Fibroblast of skin of back (primary cell): ENCODE measurements at regions not wholly inside any gene's neighbourhood (a gene's known extent, or its start where the extent isn't known, plus 50 kb on each side); places are given as distances from the start of the nearest gene placed in this dataset.
A peak's percentile ranks its signal among the peaks of the same experiment; 100 is the strongest.
"Not testable (repeated sequence)": the region's sequence is repeated elsewhere in the genome, so short reads cannot be mapped to it uniquely, and the experiment has no call there.

ENCODE experiments used
- DNase-seq: peaks from one replicate; pipeline ENCODE4 v3.0.0-alpha.2; 2013

- DNase-seq = no peak
Measured at GRCh38 chr6:27771235-27771634, 141.0 kb downstream of the OR2B2 start.

- DNase-seq = no peak
Measured at GRCh38 chr6:27770724-27771123, 141.5 kb downstream of the OR2B2 start.

- no peak for DNase-seq
Measured at GRCh38 chr6:27768556-27768955, 143.6 kb downstream of the OR2B2 start.

- DNase-seq = no peak
Measured at GRCh38 chr6:27767851-27768250, 144.3 kb downstream of the OR2B2 start.

GRCh38 chr6:27766405-27766804, 145.8 kb downstream of the OR2B2 start:
- DNase-seq = no peak

- DNase-seq = no peak
Measured at GRCh38 chr6:27765028-27765590, 147.1 kb downstream of the OR2B2 start.

GRCh38 chr6:27761391-27761790, 150.8 kb downstream of the OR2B2 start:
- DNase-seq = no peak

GRCh38 chr6:27760464-27760863, 151.7 kb downstream of the OR2B2 start:
- no peak for DNase-seq

- no peak for DNase-seq
Measured at GRCh38 chr6:27759930-27760329, 152.3 kb downstream of the OR2B2 start.

- no peak for DNase-seq
Measured at GRCh38 chr6:27758491-27758890, 153.7 kb downstream of the OR2B2 start.

- no peak for DNase-seq
Measured at GRCh38 chr6:27757307-27757706, 154.9 kb downstream of the OR2B2 start.

- DNase-seq = no peak
Measured at GRCh38 chr6:27755768-27756167, 156.4 kb downstream of the OR2B2 start.

GRCh38 chr6:27754408-27754782, 157.8 kb downstream of the OR2B2 start:
- no peak for DNase-seq

GRCh38 chr6:27753668-27754407, 158.4 kb downstream of the OR2B2 start:
- DNase-seq = peak; percentile 87

GRCh38 chr6:27752038-27752885, 159.9 kb downstream of the OR2B2 start:
- DNase-seq = peak; percentile 80

GRCh38 chr6:27748661-27749060, 163.5 kb downstream of the OR2B2 start:
- no peak for DNase-seq

GRCh38 chr6:27747637-27748036, 164.6 kb downstream of the OR2B2 start:
- no peak for DNase-seq

- DNase-seq = not testable (repeated sequence)
Measured at GRCh38 chr6:27746860-27747259, 165.3 kb downstream of the OR2B2 start.

- no peak for DNase-seq
Measured at GRCh38 chr6:27743787-27744186, 168.4 kb downstream of the OR2B2 start.

- no peak for DNase-seq
Measured at GRCh38 chr6:27742833-27743573, 169.2 kb downstream of the OR2B2 start.

GRCh38 chr6:27739902-27740301, 172.3 kb downstream of the OR2B2 start:
- not testable (repeated sequence) for DNase-seq

- DNase-seq = no peak
Measured at GRCh38 chr6:27736686-27737085, 175.5 kb downstream of the OR2B2 start.

GRCh38 chr6:27728442-27728841, 183.8 kb downstream of the OR2B2 start:
- DNase-seq = no peak
